GM13976 (cell line): ENCODE measurements at regions not wholly inside any gene's neighbourhood (a gene's known extent, or its start where the extent isn't known, plus 50 kb on each side); places are given as distances from the start of the nearest gene placed in this dataset.

Source experiments
- DNase-seq: peaks from one replicate; pipeline ENCODE4 v3.0.0; 2012; ENCODE audit warnings: low spot score
- CTCF ChIP-seq: IDR thresholded peaks from 2 replicates; pipeline ENCODE4 v1.5.1; 2012; ENCODE audit warnings: borderline replicate concordance, mild to moderate bottlenecking; ENCODE audit not compliant: insufficient read depth; ENCODE audit errors: extremely low read depth, missing control alignments, control extremely low read depth
- in situ Hi-C: fragments of 300-500 bp; cut with MboI; formaldehyde crosslinking; loops from one replicate; pipeline ENCODE4 v1.12.0; 2022; ENCODE audit warnings: low sequenced_read_pairs, mixed read lengths, inconsistent platforms; ENCODE audit not compliant: unreplicated experiment

GRCh38 chr16:65998443-65998842 is 368.0 kb upstream of the CDH5 start:
- no peak for DNase-seq
- TF ChIP-seq CTCF, result no peak
- in situ Hi-C loops, result loop anchor here (25.0 kb wide), 1 partner anchor 89 kb away; no protein-coding TSS in a partner anchor

DNA sequence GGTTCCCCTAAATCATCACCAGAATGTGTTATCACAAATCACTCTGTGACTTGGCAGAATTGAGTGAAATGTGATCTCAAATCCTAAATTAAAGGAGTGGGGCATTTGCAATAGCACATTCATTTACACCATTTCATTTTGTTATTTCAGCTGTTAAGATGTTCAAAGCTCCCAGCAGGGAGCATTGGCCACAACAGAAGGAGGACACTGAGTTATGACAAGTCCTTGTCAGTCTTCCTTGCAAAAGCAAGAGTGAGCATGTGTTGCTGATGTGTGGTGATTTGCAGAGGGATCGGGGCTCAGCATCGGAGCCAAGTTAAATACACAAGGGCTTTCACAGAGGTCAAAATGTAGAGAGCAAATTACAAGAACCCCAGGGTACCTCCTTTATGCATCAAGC is 372.2 kb upstream of the CDH5 start:
- no peak for TF ChIP-seq CTCF
- DNase-seq, result no peak
- in situ Hi-C loops, result loop anchor here (25.0 kb wide), 1 partner anchor 93 kb away; no protein-coding TSS in a partner anchor

DNA sequence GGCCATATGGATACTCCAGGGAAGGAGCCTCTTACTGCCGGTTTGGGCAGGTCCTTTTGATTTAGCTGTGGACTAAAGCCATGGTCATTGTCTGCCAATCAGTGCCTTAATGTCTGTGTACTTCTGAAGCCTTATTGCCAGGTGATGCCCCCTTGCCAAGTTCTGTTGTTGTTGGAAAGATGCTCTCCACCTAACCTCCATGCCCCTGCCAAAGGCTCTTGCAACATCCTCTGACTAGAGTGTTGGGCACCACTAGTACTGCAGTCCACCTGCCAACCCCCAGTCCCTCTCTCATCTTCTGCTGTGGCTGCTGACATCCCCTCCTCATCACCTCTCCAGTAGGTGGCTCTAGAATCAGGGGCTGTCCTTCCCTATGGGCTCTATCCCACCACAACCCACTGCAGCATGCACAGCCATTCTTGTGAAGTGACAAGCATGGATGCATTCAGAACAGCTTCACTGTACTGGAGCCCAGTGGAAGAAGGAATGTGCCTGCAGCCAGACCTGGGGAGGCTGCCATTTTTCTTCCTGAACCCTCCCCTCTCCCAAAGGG is 375.3 kb upstream of the CDH5 start:
- in situ Hi-C loops, result loop anchor here (25.0 kb wide), 1 partner anchor 96 kb away; no protein-coding TSS in a partner anchor
- DNase-seq, result no peak
- TF ChIP-seq CTCF, result no peak

DNA sequence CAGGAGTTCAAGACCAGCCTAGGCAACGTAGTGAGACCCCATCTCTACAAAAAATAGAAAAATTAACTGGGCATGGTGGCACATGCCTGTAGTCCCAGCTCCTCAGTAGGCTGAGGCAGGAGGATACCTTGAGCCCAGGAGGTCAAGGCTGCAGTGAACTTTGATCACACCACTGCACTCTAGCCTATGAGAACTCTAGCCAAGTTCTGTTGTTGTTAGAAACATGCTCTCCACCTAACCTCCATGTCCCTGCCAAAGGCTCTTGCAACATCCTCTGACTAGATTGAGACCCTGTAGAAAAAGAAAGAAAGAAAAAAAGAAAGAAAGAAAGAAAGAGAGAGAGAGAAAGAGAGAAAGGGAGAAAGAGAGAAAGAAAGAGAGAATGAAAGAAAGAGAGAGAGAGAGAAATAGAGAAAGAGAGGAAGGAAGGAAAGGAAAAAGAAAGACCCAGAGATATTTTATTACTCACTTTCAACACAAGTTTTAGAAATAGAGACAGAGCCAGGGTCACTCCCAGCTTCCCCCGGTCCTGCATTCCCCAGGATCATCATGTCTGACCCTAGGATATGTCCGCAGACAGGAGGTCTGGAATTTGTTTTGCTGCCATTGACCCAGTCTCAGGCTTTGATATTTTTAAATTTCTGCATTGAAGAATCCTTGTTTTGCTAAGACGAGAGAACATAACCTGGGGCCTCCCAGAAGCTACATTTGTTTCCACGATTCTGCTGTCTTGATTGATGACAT is 376.5 kb upstream of the CDH5 start:
- in situ Hi-C loops, result loop anchor here (25.0 kb wide), 1 partner anchor 97 kb away; no protein-coding TSS in a partner anchor
- no peak for TF ChIP-seq CTCF
- no peak for DNase-seq

DNA sequence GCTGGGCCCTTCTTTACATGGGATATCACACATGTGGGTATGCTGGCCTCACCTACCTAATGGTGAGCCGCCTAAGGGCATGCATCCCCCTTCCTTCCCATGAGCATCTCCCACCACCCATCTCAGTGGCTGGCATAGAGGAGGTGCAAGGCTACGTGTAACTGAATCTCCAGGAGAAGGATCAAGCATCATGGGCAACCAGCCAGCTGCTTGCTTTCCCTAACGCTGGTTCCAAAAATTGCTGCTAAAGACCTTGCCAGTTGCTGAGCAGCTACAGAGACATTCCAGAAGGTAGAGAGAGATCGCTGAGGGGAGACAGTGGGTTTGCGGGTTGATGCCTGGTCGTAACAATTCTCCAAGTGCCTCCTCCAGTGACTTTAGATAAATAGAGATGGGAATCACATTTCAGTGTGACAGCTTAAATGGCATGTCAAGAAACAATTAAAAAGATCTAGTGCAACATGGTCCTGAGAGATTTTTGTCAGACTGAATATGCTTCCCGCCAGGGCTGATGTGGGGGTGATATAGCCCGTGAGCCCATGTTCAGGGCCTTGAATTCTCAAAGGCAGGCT is 378.4 kb upstream of the CDH5 start:
- in situ Hi-C loops, result loop anchor here (25.0 kb wide), 1 partner anchor 99 kb away; no protein-coding TSS in a partner anchor
- TF ChIP-seq CTCF, result no peak
- DNase-seq, result no peak

DNA sequence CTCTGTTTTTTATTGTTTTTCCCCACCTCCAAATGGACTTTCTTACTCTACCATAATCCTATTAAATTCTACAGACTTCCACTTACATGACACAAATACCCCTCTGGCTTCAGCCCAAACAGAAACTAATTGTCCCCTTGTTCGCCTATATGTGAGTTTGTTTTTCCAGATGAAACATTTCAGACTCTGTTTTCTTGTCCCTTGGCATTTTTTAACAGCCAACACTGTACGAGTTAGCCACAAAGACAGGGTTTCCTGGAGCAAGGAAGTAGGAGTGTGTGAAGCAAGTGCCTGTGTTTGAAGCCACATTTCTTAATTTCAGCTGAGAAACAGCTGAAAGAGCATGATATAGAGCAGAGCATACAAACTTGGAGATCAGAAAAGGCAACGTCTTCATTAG is 382.2 kb upstream of the CDH5 start:
- no peak for TF ChIP-seq CTCF
- in situ Hi-C loops, result loop anchor here (25.0 kb wide), 1 partner anchor 103 kb away; no protein-coding TSS in a partner anchor
- DNase-seq, result no peak
